HEK293 (cell line): ENCODE measurements at regions not wholly inside any gene's neighbourhood (a gene's known extent, or its start where the extent isn't known, plus 50 kb on each side); places are given as distances from the start of the nearest gene placed in this dataset.

ENCODE experiments used
- CTCF ChIA-PET: fragments of 350-600 bp; formaldehyde crosslinking; extraction: SDS; loops from one replicate; lab custom pipeline; 2021; ENCODE audit warnings: antibody characterized with exemption; lab: Yijun Ruan, JAX
- POLR2A ChIA-PET: fragments of 300-600 bp; formaldehyde crosslinking; extraction: SDS; loops from one replicate; lab custom pipeline; 2020; ENCODE audit warnings: antibody characterized with exemption, inconsistent platforms; lab: Yijun Ruan, JAX
- H3K27ac ChIP-seq: fragments of 200-500 bp; sonication (Bioruptor generic); 2 replicates; pipeline ENCODE4 v1.5.1; 2014; ENCODE audit warnings: low read depth, low read length, control low read depth, inconsistent platforms; ENCODE audit errors: extremely low read depth
- H3K36me3 ChIP-seq, 2 experiments: fragments of 200-500 bp in 1 of 2; sonication (Bioruptor generic) in 1 of 2; 1 replicate in 1 of 2; 2 replicates in 1 of 2; pipeline ENCODE4 v1.5.1; 2014 to 2017; ENCODE audit warnings: inconsistent platforms in 2 of 2, low read length in 2 of 2; ENCODE audit not compliant: control insufficient read depth in 2 of 2, insufficient read depth in 1 of 2
- H3K4me1 ChIP-seq: fragments of 200-500 bp; sonication (Bioruptor generic); 2 replicates; pipeline ENCODE4 v1.5.1; 2014; ENCODE audit warnings: mild to moderate bottlenecking, low read length, inconsistent platforms; ENCODE audit not compliant: control insufficient read depth, insufficient read depth
- H3K4me3 ChIP-seq: 2 replicates; pipeline ENCODE4 v1.5.1; 2011; ENCODE audit warnings: low read depth, mild to moderate bottlenecking, control low read depth, low read length, moderate library complexity
- H3K9me3 ChIP-seq: fragments of 200-500 bp; sonication (Bioruptor generic); 2 replicates; pipeline ENCODE4 v1.5.1; 2014; ENCODE audit warnings: low read depth, low read length, inconsistent platforms; ENCODE audit not compliant: control insufficient read depth, insufficient read depth
- HIC1 ChIP-seq: fragments of 450-650 bp; formaldehyde crosslinking; IDR thresholded peaks from 2 replicates; pipeline ENCODE4 v1.5.1; 2016; ENCODE audit warnings: missing biosample characterization, missing genetic modification characterization
- KLF8 ChIP-seq: fragments of 450-650 bp; formaldehyde crosslinking; IDR thresholded peaks from 2 replicates; pipeline ENCODE4 v1.5.1; 2016; ENCODE audit warnings: missing biosample characterization, missing genetic modification characterization
- SALL2 ChIP-seq: fragments of 450-650 bp; formaldehyde crosslinking; IDR thresholded peaks from 2 replicates; pipeline ENCODE4 v1.5.0; 2017; ENCODE audit warnings: missing biosample characterization, mild to moderate bottlenecking, missing genetic modification characterization, borderline replicate concordance
- TCF7L2 ChIP-seq: IDR thresholded peaks from 2 replicates; pipeline ENCODE4 v1.6.1; 2011; ENCODE audit warnings: low read depth, mild to moderate bottlenecking, inconsistent platforms, low read length, moderate library complexity, borderline replicate concordance
- YY1 ChIP-seq: fragments of 450-650 bp; formaldehyde crosslinking; IDR thresholded peaks from 2 replicates; pipeline ENCODE4 v1.5.1; 2018; ENCODE audit warnings: missing biosample characterization, missing genetic modification characterization
- ZBTB11 ChIP-seq: fragments of 450-650 bp; formaldehyde crosslinking; conservative IDR thresholded peaks from 2 replicates; pipeline ENCODE4 v1.5.1; 2016; ENCODE audit warnings: low read depth, missing biosample characterization, missing genetic modification characterization
- ZBTB21 ChIP-seq: fragments of 450-650 bp; formaldehyde crosslinking; IDR thresholded peaks from 2 replicates; pipeline ENCODE4 v1.5.1; 2017; ENCODE audit warnings: missing biosample characterization, missing genetic modification characterization
- ZBTB26 ChIP-seq: fragments of 450-650 bp; formaldehyde crosslinking; optimal IDR thresholded peaks from 2 replicates; pipeline ENCODE3; 2016; ENCODE audit warnings: missing biosample characterization, mild to moderate bottlenecking, missing genetic modification characterization
- ZBTB44 ChIP-seq: fragments of 450-650 bp; IDR thresholded peaks from 2 replicates; pipeline ENCODE4 v1.5.1; 2018; ENCODE audit warnings: missing biosample characterization, mild to moderate bottlenecking, missing genetic modification characterization
- ZIC2 ChIP-seq: fragments of 450-650 bp; formaldehyde crosslinking; IDR thresholded peaks from 2 replicates; pipeline ENCODE4 v1.5.1; 2016; ENCODE audit warnings: missing biosample characterization, missing genetic modification characterization
- ZNF133 ChIP-seq: fragments of 450-650 bp; formaldehyde crosslinking; IDR thresholded peaks from 2 replicates; pipeline ENCODE4 v1.5.1; 2016; ENCODE audit warnings: missing biosample characterization, missing genetic modification characterization
- ZNF169 ChIP-seq: fragments of 450-650 bp; formaldehyde crosslinking; IDR thresholded peaks from 2 replicates; pipeline ENCODE4 v1.5.1; 2016; ENCODE audit warnings: missing biosample characterization, missing genetic modification characterization
- ZNF24 ChIP-seq: fragments of 450-650 bp; formaldehyde crosslinking; IDR thresholded peaks from 2 replicates; pipeline ENCODE4 v1.5.1; 2016; ENCODE audit warnings: missing biosample characterization, missing genetic modification characterization
- ZNF426 ChIP-seq: fragments of 450-650 bp; formaldehyde crosslinking; IDR thresholded peaks from 2 replicates; pipeline ENCODE4 v1.5.1; 2017; ENCODE audit warnings: missing biosample characterization, missing genetic modification characterization, mild to moderate bottlenecking, inconsistent platforms, moderate library complexity
- ZNF433 ChIP-seq: fragments of 450-650 bp; formaldehyde crosslinking; IDR thresholded peaks from 2 replicates; pipeline ENCODE4 v1.5.1; 2016; ENCODE audit warnings: missing biosample characterization, missing genetic modification characterization, low read depth
- ZNF747 ChIP-seq: fragments of 450-650 bp; formaldehyde crosslinking; IDR thresholded peaks from 2 replicates; pipeline ENCODE4 v1.5.1; 2016; ENCODE audit warnings: missing biosample characterization, missing genetic modification characterization
- ZSCAN16 ChIP-seq: fragments of 450-650 bp; formaldehyde crosslinking; IDR thresholded peaks from 2 replicates; pipeline ENCODE4 v1.5.1; 2016; ENCODE audit warnings: missing biosample characterization, missing genetic modification characterization
- TF ChIP-seq, protein P1 (sequence below): fragments of 450-650 bp; formaldehyde crosslinking; IDR thresholded peaks from 2 replicates; pipeline ENCODE4 v1.5.1; 2016; ENCODE audit warnings: missing biosample characterization, missing genetic modification characterization
- TF ChIP-seq, protein P2 (sequence below): fragments of 450-650 bp; formaldehyde crosslinking; IDR thresholded peaks from 2 replicates; pipeline ENCODE4 v1.5.1; 2016; ENCODE audit warnings: missing biosample characterization, missing genetic modification characterization

- H3K4me3 ChIP-seq: no peak overlapping the region
- no peaks in the 10 kb centered on the region for H3K9me3 ChIP-seq
- no peak for TF ChIP-seq ZNF433
- TF ChIP-seq ZBTB44 (tag by site-specific recombination): no peak
- TF ChIP-seq, protein P1, sequence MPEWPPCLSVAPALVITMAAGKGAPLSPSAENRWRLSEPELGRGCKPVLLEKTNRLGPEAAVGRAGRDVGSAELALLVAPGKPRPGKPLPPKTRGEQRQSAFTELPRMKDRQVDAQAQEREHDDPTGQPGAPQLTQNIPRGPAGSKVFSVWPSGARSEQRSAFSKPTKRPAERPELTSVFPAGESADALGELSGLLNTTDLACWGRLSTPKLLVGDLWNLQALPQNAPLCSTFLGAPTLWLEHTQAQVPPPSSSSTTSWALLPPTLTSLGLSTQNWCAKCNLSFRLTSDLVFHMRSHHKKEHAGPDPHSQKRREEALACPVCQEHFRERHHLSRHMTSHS: no peak
- TF ChIP-seq, protein P2, sequence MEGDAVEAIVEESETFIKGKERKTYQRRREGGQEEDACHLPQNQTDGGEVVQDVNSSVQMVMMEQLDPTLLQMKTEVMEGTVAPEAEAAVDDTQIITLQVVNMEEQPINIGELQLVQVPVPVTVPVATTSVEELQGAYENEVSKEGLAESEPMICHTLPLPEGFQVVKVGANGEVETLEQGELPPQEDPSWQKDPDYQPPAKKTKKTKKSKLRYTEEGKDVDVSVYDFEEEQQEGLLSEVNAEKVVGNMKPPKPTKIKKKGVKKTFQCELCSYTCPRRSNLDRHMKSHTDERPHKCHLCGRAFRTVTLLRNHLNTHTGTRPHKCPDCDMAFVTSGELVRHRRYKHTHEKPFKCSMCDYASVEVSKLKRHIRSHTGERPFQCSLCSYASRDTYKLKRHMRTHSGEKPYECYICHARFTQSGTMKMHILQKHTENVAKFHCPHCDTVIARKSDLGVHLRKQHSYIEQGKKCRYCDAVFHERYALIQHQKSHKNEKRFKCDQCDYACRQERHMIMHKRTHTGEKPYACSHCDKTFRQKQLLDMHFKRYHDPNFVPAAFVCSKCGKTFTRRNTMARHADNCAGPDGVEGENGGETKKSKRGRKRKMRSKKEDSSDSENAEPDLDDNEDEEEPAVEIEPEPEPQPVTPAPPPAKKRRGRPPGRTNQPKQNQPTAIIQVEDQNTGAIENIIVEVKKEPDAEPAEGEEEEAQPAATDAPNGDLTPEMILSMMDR (tag by site-specific recombination): no peak
- TF ChIP-seq ZBTB21 (tag by site-specific recombination): no peak
- no peak for TF ChIP-seq KLF8 (tag by site-specific recombination)
- TF ChIP-seq ZNF426 (tag by site-specific recombination): no peak
- TF ChIP-seq ZSCAN16: no peak
- no peak for TF ChIP-seq ZBTB26 (tag by site-specific recombination)
- no peak for TF ChIP-seq ZNF169
- TF ChIP-seq ZIC2: no peak
- no peak for TF ChIP-seq ZNF24 (tag by site-specific recombination)
- TF ChIP-seq HIC1: no peak
- TF ChIP-seq ZNF133: no peak
- no peak for TF ChIP-seq YY1
- TF ChIP-seq TCF7L2: no peak
- TF ChIP-seq ZNF747: no peak
- TF ChIP-seq SALL2: no peak
- TF ChIP-seq ZBTB11 (tag by site-specific recombination): no peak
- no peak overlapping the region for H3K27ac ChIP-seq
- H3K4me1 ChIP-seq: no peaks in the 10 kb centered on the region
- no peaks in the 10 kb centered on the region for H3K36me3 ChIP-seq
- ChIA-PET POLR2A (no interaction called here), CTCF (no interaction called here)
Measured at GRCh38 chr1:187619175-187619574, 790.4 kb downstream of the PLA2G4A start.
